ENCODE measurements at regions not wholly inside any gene's neighbourhood (a gene's known extent, or its start where the extent isn't known, plus 50 kb on each side); places are given as distances from the start of the nearest gene placed in this dataset.

- no peak for TF ChIP-seq CTCF (IDR thresholded peaks at IDR 0.05; ENCODE audit: low read depth, low read length, poor library complexity, severe bottlenecking)
- no peak for TF ChIP-seq EZH2phosphoT487 (IDR thresholded peaks at IDR 0.05; ENCODE audit: borderline replicate concordance, low read length)
Observed at GRCh38 chr3:166447513-166447912, 610.3 kb upstream of the BCHE start.
